ENCODE measurements at regions not wholly inside any gene's neighbourhood (a gene's known extent, or its start where the extent isn't known, plus 50 kb on each side); places are given as distances from the start of the nearest gene placed in this dataset.

GRCh38 chr3:14295037-14295436 is 107.4 kb upstream of the SLC6A6 start:
- Histone ChIP-seq H4K20me1 (ENCODE audit: low read depth) (no peaks in the 10 kb centered on the region), H3K4me2 (no peak overlapping the region), H3K36me3 (no peaks in the 10 kb centered on the region), H3F3A (ENCODE audit: low read depth) (no peaks in the 10 kb centered on the region), H3K4me1 (no peaks in the 10 kb centered on the region), H3K9me3 (ENCODE audit: low read depth) (no peaks in the 10 kb centered on the region), H3K79me2 (ENCODE audit: low read depth) (no peaks in the 10 kb centered on the region), H3K27me3 (no peaks in the 10 kb centered on the region), H3K9ac (no peak overlapping the region), H2AFZ (replicated peaks) (no peak overlapping the region), H3K4me3 (no peak overlapping the region), H3K27ac (no peak overlapping the region)
- Mint-ChIP-seq H3K4me1 (peaks cover 13% of the 10 kb centered on the region), H3K9me3 (peaks cover 4% of the 10 kb centered on the region), H3K27ac (no peak overlapping the region), H3K4me3 (no peak overlapping the region), H3K27me3 (ENCODE audit: insufficient read depth, low read depth) (peaks cover 6% of the 10 kb centered on the region), H3K36me3 (no peaks in the 10 kb centered on the region)
- no peak for TF ChIP-seq EZH2phosphoT487 (IDR thresholded peaks at IDR 0.05)
- no peak for TF ChIP-seq EZH2 (IDR thresholded peaks at IDR 0.05)
- TF ChIP-seq CTCF (IDR thresholded peaks at IDR 0.05) = no peak
- no peak for DNase-seq (ENCODE audit: low spot score)

- Mint-ChIP-seq H3K27me3 (ENCODE audit: insufficient read depth, low read depth) (peaks cover 7% of the 10 kb centered on the region), H3K4me3 (no peak overlapping the region), H3K36me3 (no peaks in the 10 kb centered on the region), H3K4me1 (peaks cover 7% of the 10 kb centered on the region), H3K9me3 (peaks cover 4% of the 10 kb centered on the region), H3K27ac (no peak overlapping the region)
- Histone ChIP-seq H3K27ac (no peak overlapping the region), H3K4me1 (no peaks in the 10 kb centered on the region), H3K9me3 (ENCODE audit: low read depth) (no peaks in the 10 kb centered on the region), H3K36me3 (no peaks in the 10 kb centered on the region), H4K20me1 (ENCODE audit: low read depth) (no peaks in the 10 kb centered on the region), H3K4me3 (no peak overlapping the region), H2AFZ (replicated peaks) (no peak overlapping the region), H3K79me2 (ENCODE audit: low read depth) (no peaks in the 10 kb centered on the region), H3F3A (ENCODE audit: low read depth) (no peaks in the 10 kb centered on the region), H3K4me2 (no peak overlapping the region), H3K9ac (no peak overlapping the region), H3K27me3 (no peaks in the 10 kb centered on the region)
- DNase-seq (ENCODE audit: low spot score) = no peak
- TF ChIP-seq EZH2phosphoT487 (IDR thresholded peaks at IDR 0.05) = no peak
- TF ChIP-seq CTCF (IDR thresholded peaks at IDR 0.05) = no peak
- TF ChIP-seq EZH2 (IDR thresholded peaks at IDR 0.05) = no peak
Measured at GRCh38 chr3:14295801-14296200, 106.6 kb upstream of the SLC6A6 start.

GRCh38 chr3:14297305-14297704 is 105.1 kb upstream of the SLC6A6 start:
- Histone ChIP-seq H3K4me1 (no peaks in the 10 kb centered on the region), H3K36me3 (no peaks in the 10 kb centered on the region), H3K79me2 (ENCODE audit: low read depth) (no peaks in the 10 kb centered on the region), H3K9me3 (ENCODE audit: low read depth) (no peaks in the 10 kb centered on the region), H3K4me3 (no peak overlapping the region), H3K27ac (no peak overlapping the region), H3F3A (ENCODE audit: low read depth) (no peaks in the 10 kb centered on the region), H3K4me2 (no peak overlapping the region), H4K20me1 (ENCODE audit: low read depth) (no peaks in the 10 kb centered on the region), H2AFZ (replicated peaks) (no peak overlapping the region), H3K27me3 (no peaks in the 10 kb centered on the region), H3K9ac (no peak overlapping the region)
- Mint-ChIP-seq H3K36me3 (no peaks in the 10 kb centered on the region), H3K4me1 (peaks cover 13% of the 10 kb centered on the region), H3K27me3 (ENCODE audit: insufficient read depth, low read depth) (peaks cover 11% of the 10 kb centered on the region), H3K27ac (no peak overlapping the region), H3K9me3 (peaks cover 4% of the 10 kb centered on the region), H3K4me3 (no peak overlapping the region)
- no peak for DNase-seq (ENCODE audit: low spot score)
- TF ChIP-seq EZH2 (IDR thresholded peaks at IDR 0.05) = no peak
- no peak for TF ChIP-seq EZH2phosphoT487 (IDR thresholded peaks at IDR 0.05)
- TF ChIP-seq CTCF (IDR thresholded peaks at IDR 0.05) = no peak
